DMS 273 (cell line): ENCODE measurements at regions not wholly inside any gene's neighbourhood (a gene's known extent, or its start where the extent isn't known, plus 50 kb on each side); places are given as distances from the start of the nearest gene placed in this dataset.
A peak's percentile ranks its signal among the peaks of the same experiment; 100 is the strongest.

Experiments
- DNase-seq: peaks from one replicate; lab custom pipeline; 2025; ENCODE audit not compliant: unreplicated experiment; lab: John Stamatoyannopoulos, UW

DNA sequence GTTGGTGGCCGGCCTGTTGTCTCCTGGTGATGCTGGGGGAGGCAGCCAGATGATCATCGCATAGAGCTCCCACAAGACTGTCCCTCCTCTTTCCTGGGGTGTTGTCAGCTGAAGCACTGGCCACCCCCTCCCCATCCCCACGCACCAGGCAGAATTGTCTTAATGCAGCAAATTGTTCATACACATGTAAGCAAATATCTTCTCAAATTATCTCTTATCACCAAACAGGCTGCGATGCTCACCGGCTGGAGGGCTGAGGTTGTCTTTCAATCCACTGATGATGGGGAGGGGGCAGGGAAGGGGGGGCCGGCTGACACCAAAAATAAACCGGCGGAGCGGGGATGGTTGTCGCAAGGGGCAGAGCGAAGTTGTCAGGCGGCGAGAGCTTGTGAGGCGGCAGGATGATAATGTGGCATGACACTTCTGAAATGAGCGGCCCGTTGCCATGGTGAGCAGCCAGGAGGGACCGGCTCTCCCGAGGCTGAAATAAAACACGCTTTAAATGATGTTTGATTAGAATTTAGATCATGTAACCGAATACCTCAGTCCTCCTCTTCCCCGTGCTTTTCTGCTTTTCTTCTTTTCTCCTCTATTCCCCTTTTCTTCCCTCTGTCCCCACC, 59.8 kb downstream of the MRM1 start:
- DNase-seq: peak; percentile 40

DNA sequence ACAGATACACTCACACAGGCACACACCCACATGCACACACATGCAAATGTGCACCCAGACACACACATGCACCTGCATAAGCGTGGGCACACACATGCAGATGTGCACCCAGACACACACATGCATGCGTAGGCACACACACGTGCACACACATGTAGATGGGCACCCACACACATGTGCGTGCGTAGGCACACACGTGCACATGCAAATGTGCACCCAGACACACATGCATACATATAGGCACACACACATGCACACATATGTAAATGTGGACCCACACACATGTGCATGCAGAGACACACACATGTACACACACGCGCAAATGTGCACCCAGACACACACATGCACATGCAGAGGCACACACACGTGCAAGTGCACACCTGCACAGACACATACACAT, 60.3 kb downstream of the MRM1 start:
- no peak for DNase-seq

DNA sequence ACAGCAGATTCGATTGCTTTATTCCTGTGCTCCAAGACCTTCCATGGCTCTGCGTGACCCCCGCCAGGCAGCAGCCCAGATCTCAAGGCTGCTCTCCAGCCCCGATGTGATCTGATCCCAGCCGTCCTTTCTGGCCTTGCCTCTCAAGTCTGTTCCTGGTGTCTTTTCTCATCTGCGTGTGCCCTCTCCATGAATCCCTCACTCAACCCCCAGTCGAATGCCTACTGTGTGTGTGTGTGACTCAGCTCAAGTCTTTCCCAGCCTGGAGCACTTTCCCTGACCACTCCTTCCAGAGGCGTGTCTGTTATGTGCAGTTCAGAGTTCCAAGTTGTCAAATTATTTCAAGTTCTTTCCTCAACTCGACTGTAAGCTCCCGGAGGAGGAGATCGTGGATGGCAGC, 64.0 kb downstream of the MRM1 start:
- no peak for DNase-seq

DNA sequence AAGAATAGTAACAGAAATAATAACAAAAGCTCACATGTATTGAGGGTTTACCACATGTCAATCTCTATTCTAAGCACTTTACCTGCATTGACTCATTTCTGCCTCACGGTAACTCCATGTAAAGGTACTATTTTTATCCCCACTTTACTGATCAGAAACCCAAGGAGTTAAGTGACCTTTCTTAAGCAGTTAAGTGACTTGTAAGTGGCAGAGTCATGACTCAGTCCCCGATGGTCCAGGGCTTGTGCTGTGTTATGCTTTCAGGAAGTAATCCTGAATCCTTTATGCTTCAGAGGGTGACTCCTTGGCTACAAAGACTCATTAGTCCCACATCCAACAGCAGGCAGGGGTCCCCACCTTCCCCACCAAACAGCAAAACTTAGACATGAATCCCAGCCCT, 66.5 kb downstream of the MRM1 start:
- no peak for DNase-seq

DNA sequence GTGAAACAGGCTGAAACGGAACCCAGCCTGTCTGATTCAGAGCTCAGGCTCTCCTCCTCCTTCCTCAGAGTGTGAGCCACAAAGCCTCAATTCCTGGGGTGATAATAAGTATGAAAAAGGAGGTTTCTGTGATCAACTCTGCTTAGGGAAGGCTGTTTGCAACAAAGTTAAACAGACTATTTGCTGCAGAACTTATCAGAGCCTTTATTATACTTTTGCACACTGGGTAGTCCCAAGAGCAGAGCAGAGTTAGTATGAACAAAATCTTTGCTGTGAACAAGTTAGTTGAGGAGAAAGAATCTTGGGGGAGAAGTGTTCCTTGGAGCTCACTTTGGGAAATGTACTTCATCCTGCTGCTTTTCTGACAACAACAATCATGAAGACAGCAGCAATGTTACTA, 67.4 kb downstream of the MRM1 start:
- no peak for DNase-seq

DNA sequence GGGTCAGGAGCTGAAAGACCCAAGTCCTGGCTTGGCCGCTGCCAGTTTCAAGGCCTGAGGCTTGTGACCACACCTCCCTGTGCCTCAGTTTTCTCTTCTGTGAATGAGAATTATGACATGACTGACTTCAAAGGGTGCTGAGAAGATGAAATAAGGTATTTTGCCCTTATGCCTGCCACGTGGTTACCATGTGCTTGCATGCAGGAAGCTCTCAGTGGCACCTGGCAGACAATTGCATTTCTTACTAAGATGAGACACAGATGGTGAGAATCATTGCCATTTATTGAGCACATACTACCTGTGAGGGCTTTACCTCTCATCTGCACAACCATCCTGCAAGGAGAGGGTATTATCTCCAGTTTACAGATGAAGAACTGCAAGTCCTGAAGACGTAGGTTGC, 69.8 kb downstream of the MRM1 start:
- no peak for DNase-seq

DNA sequence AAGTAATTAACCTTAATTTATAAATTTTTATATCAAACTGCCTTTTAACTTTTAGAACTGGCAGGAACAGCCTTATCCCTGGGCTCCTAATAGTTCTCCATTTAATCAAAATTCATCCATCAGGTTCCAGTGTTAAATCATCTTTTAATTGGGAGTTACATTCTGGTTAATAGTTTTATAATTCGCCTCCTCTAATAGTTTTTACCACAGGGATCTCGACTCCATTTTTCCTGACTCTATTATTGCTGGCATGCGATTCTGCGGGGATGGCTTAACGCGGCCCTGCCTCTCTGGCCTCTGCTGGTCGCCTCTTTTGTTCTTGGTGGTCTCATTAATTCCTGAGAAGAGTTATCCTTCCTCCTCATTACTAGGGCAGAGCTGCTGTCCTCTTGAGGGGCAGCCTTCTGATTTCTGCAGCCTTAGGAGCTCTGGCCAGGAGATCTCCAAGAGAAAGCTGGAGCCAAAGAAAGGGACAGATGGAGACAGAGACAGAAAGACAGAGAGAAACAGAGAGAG, 71.1 kb downstream of the MRM1 start:
- no peak for DNase-seq

DNA sequence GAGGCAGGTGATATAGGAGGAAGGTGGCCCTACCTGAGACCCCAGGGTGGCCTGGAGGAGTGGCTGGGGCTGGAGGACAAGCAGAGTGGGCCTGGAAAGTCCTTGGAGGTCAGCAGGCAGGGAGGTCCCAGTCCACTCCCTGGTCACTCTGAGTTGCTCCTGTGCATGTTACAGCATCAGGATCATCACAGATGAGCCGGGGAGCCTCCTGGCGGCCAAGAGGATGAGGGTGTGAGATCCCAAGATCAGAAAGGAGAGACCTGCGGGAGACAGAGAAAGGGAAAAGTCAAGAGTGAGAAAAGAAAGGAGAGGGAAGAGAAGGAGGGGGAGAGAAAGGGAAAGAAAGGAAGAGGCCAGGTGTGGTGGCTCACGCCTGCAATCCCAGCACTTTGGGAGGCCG, 71.7 kb downstream of the MRM1 start:
- DNase-seq: no peak

DNA sequence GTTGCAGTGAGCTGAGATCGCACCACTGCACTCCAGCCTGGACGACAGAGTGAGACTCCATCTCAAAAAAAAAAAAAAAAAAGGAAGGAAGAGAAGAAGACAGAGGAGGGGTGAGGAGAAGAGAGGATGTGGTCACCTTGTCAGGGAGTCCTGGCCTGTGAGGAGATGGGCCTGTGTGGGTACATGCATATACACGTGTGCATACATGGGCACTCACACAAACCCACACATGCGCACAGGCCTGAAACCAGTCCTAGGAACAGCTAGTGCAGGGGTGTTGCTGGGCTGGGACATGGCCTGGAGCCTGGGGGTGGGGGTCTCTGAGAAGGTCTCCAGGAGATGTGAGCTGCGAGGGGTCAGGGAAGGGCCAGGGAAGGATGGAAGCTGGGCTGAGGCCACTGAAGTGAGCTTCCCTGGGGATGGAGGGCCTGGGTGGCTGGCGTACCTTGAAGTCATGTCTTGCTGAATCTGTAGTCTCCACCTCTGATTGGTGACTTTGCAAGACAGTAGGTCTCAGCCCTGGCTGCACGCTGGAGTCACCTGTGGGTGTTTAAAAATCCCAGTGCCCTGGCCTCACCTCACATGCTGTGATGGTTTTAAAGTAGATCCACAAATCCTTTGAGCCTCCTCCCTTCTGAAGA, 72.4 kb downstream of the MRM1 start:
- no peak for DNase-seq

DNA sequence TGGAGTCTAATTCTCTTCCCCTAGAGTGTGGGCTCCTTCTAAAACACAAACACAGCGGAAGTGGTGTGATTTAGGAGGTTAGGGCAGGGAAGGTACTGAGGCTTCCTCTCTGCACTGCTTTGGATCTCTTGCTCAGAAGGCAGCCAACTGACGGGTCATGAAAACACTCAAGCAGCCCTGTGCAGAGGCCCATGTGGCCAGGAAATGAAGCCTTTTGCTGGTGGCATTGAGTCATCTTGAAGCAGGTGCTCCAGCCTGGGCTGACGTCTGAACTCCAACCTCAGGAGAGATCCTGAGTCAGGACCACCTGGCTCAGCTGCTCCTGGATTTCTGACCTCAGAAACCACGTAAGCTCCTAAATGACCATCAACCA, 72.9 kb downstream of the MRM1 start:
- DNase-seq: no peak

DNA sequence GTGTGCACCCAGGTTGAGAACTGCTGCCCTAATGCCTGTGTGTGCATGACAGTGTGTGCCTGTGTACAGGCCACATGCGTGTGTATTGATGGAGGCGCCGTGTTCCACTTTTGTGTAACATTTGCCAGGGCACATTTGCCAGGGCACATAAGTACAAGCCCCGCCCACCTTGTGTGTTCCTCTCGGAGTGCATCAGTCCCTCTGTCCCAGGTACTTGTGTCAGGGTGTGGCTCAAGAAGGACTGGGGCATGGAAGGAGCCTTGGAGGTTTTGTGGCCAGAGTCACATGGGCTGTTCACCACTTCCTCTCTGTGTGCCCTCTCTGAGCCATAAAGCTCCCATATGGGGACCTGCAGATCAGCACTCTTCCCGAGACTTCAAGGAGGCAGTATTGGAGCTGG, 73.9 kb downstream of the MRM1 start:
- DNase-seq: no peak

DNA sequence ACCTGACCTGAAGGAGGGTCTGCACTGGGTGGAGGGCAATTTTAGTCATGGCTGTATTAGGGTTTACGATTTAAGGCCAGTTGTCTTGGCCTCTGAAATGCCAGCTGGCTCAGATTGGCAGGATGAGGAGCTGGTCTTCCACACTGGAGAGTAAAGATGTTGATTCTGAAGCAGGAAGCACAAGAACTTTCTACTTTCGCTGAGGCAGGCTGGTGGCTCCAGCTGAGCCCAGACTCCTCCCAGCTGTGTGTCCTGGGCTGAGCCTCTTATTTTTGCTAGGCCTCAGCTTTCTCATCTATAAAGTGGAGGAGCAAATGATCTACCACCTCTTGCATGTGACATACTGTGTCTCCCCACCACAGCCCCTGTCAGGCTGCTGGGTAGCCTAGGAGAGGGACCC, 74.4 kb downstream of the MRM1 start:
- DNase-seq: no peak

DNA sequence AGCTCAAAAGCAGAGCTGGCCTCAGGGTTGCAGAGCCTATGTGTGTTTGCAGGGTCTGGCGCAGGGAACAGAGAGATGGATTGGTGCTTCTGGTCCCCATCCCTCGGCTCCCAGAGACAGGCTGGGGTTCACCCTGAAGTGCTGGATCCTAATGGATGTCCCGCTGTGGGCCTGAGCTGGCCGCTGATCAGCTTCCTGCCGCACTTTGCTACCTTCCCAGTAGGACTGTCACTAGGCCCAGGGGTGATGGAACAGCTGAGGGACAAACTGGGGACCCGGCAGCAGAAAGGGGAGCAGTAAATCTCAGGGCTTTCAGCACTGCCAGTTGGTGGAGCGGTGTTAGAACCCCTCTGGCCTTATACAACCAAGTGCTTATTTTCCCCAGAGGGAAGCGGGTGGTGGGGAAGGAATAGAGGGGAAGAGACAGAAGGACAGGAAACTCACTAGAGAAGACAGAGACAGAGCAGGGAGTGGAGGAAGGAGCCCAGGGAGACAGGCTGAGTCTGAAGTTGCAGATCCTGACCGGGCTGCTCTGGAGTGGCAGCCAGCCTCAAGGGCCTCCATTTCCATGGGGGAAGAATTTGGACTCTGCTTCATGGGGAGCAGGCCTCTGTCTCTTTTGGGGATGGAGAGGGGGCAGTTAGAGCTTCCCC, 78.6 kb downstream of the MRM1 start:
- no peak for DNase-seq

DNA sequence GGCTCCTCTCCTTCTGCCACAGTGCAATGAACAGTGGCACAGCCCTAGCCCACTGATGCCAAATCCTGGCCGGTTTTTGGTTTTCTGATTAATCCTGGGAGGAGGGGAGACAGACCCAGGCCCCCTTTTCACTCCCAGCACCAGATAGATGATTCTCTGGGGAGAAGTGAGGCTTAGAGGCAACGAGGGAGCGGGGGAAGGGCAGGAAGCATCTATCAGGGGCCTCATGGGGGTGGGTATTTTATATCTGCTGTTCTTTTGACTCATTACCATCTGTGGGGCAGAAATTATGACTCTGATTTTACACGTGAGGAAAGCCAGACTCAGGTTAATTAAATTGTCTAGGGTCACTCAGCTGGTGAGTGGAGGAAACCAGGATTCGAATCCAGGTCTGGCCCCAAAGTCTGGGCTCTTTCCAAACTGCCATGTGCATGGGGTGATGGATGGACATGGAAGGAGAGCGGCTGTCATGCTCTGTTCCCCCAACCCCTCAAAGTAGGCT, 79.4 kb downstream of the MRM1 start:
- DNase-seq: no peak

DNA sequence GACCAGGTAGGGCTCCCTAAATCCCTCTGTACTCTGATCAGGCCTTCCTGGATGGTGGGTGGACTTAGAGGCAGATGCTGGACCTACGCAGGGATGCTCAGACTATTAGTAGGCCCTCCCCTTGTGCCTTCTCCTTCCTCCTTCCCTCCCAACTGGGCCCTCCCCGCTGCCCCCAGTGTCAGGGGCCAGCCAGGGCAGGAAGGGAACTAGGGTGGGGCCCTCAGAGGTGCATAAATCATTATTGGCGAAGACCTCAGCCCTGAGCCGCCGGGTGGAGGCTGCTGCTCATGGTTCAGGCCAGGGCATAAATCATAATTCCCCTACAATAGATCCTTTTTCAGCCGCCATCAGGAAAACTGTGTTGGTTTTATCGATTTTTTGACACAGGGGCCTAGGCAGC, 81.4 kb downstream of the MRM1 start:
- DNase-seq: no peak

DNA sequence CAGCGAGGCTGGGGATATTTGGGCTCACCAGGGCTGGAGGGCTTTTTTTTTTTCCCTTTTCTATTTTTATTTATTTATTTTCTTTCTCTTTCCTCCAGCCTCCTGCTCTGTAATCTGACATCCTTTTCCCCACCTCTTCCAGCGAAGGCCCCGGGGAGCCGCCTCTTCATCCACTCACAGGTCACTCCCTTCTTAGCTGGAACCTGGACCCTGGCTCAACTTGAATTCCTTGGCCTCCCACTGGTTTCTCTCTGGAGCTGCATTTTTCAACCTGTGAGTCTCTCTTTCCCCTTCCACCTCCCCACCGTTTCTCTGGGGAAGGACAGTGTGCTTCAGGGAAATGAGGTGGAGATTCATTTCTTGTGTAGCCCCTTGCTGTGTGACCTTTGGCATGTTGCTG, 82.0 kb downstream of the MRM1 start:
- no peak for DNase-seq

DNA sequence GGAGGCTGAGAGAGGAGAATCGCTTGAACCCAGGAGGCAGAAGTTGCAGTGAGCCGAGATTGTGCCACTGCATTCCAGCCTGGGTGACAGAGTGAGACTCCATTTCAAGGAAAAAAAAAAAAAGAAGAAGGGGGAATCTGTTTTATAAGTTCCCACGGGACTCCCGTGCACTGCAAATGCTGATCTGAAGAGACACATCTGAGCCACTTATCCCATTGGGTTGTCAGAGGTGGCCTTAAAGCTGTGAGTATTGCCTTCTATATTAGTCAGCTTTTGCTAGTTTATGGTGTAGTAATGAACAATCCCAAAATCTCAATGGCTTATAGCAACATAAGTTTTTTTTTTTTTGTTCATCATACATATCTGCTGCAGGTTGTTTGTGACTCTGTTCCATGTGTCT, 82.8 kb downstream of the MRM1 start:
- DNase-seq: no peak

DNA sequence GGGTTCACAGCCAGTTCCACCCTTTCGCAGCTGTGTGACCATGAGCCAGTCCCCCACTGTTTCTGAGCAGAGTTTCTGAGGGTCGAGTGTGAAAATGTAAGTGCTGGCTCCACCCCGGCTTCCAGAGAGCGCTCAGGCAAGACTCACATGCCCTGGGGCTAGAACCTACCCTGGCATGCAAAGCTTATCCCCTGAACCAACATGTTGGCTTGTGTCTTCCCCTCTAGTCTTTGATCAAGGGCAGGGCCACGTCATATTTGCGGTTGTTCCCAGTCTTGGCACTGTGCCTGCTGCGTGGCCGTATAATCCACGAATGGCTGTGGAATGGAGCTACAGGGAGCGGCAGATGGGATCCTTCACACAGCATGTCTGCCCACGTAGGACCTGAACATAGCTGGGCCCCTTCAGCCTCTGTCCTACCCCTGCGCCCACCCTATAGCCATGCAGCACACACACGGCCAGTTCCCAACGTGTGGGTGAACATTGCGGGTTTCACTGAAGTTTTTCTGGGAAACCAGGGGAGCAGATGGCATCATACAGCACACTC, 84.8 kb downstream of the MRM1 start:
- no peak for DNase-seq

DNA sequence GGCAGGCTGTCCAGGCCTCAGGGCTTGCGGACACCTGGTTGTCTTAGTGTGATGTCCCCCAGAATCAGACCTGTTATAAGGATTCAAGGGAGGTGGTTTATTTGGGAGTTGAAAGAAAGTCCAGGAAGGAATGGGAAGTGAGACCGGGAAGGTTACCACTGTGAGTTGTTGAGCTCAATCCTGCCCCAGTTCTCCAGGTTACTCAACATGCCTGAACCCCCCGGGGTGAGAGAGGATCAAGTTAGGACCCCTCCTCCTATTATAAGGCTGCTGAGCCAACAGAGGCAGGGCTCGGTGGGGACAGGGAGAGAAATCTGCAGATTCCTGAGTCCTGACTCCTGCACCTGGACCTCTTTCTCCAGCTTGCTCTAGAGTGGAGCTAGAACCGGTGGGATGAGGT, 86.4 kb downstream of the MRM1 start:
- no peak for DNase-seq

DNA sequence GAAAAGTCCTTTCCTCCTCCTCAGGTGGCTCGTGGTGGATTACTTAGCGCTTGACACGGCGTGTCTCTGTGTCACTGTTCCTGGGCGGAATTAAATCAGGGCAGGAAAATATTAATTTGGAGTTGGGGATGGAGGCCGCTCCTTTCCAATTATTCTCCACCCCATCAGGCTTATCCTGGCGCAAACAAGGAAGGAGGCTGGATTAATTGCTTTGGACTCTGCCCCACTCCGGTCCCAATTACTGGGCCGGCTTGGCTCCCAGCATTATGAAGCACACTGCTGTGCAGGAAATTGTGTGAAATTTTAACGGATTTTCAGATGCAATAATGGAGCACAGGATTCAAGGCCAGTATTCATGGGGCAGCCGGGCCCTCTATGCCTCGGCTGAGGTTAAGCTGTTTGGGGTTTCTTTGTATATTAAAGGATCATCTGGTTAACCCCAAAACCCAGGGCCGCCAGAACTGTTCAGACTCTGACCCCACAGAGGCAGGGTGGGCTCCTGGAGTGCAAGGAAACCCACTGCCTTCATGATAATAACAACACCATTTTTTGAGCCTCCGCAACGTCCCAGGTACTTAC, 87.8 kb downstream of the MRM1 start:
- DNase-seq: no peak

DNA sequence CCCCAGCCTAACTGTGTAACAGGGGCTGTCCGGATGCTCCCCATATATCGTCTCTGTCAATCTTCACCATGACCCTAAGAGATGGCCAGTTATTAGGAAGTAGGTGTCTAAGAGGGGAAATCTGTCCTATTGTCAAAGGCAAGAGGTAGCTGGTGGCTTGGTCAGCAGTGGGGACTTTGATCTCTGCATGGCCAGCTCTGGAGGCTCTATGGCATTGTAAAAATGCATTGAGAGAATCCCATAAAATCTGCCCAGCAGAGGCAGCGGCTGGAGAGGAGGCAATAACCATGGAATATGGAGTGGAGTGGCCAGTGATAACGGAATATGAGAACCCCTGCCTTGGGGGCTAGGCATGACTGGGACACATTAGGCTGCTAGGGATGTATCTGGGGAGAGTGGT, 88.8 kb downstream of the MRM1 start:
- DNase-seq: no peak

DNA sequence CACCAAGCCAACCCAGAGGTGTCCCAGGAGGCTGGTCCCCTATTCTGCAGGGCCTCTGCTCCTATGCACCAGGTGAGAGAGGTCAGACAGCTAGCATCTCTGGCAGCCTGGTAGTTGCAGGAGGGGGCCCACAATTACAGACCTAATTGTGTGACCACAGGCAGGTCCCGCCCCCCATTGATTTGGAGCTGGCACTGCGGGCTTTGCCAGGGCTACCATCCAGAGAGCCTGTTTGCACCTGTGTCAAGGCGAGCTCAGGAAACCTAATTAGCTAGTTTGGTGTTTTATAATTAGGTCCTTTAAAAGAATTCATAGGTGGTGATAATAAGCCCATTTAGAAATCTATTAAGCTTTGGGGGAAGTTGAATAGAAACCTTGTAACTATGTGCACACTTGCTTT, 90.2 kb downstream of the MRM1 start:
- DNase-seq: no peak
